Stimulated activated naive CD8-positive, alpha-beta T cell treated with anti-CD3 and anti-CD28 coated beads, Interleukin-15, amount 100 ng/mL, for 72 hours (primary cell): ENCODE measurements at regions not wholly inside any gene's neighbourhood (a gene's known extent, or its start where the extent isn't known, plus 50 kb on each side); places are given as distances from the start of the nearest gene placed in this dataset.

Experiments
- ATAC-seq: fragments of 150-1000 bp; cut with Tn5 transposase; 2 replicates; pipeline ENCODE4 v1.10.0; 2021; ENCODE audit warnings: mild to moderate bottlenecking, moderate library complexity
- DNase-seq, 2 donors: peaks; one replicate each; pipeline ENCODE4 v3.0.0; 2021 to 2022
- H3K27ac Mint-ChIP-seq, 2 donors: one replicate each; pipeline ENCODE4 v1.8.0; 2022; ENCODE audit warnings: mild to moderate bottlenecking in 2 of 2, mixed read lengths in 2 of 2, moderate library complexity in 2 of 2
- H3K27me3 Mint-ChIP-seq: one replicate; pipeline ENCODE4 v1.8.0; 2022; ENCODE audit warnings: mixed read lengths
- H3K4me1 Mint-ChIP-seq: one replicate; pipeline ENCODE4 v1.8.0; 2022; ENCODE audit warnings: mild to moderate bottlenecking, mixed read lengths
- H3K4me3 Mint-ChIP-seq, 2 donors: one replicate each; pipeline ENCODE4 v1.8.0; 2022; ENCODE audit warnings: mild to moderate bottlenecking in 2 of 2, mixed read lengths in 2 of 2, moderate library complexity in 1 of 2
- H3K9me3 Mint-ChIP-seq, 2 donors: one replicate each; pipeline ENCODE4 v1.8.0; 2022; ENCODE audit warnings: mixed read lengths in 2 of 2

DNA sequence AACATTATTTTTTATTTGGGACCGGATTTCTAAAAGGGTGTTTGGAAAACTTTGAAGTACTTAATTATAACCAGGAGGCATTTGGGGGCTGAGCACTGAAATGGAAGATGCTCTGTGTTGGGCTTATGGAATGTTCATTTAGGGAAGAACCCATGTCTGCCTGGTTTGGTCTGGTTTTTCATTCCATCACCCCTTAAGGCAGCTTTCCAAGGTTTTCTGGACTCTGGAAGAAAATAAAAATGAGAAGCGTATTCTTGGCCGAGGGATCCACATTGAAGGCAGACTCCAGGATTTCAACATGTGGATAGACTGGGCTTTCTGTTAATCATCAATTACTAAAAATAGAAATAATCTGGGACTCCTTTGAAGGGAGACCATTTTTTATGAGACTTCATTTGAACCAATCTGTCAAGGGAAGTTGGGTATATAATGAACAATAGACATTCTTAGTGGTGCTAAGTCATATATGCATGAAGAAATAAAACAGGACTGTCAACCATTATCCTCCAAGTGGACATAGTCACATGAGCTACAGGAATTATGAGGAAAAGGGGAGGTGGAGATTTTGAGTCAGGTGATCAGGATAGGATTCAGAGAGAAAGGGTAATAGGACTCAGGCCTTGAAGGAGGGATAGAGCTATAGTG is 270.5 kb upstream of the ADAMTS9 start:
- ATAC-seq (no peak), DNase-seq (no peak)
- no peaks in the 10 kb centered on the region for H3K4me1 Mint-ChIP-seq
- no peak overlapping the region for H3K4me3 Mint-ChIP-seq
- peaks cover 9 to 21% of the 10 kb centered on the region in 2 donors for H3K9me3 Mint-ChIP-seq
- no peaks in the 10 kb centered on the region for H3K27me3 Mint-ChIP-seq
- H3K27ac Mint-ChIP-seq = no peak overlapping the region

DNA sequence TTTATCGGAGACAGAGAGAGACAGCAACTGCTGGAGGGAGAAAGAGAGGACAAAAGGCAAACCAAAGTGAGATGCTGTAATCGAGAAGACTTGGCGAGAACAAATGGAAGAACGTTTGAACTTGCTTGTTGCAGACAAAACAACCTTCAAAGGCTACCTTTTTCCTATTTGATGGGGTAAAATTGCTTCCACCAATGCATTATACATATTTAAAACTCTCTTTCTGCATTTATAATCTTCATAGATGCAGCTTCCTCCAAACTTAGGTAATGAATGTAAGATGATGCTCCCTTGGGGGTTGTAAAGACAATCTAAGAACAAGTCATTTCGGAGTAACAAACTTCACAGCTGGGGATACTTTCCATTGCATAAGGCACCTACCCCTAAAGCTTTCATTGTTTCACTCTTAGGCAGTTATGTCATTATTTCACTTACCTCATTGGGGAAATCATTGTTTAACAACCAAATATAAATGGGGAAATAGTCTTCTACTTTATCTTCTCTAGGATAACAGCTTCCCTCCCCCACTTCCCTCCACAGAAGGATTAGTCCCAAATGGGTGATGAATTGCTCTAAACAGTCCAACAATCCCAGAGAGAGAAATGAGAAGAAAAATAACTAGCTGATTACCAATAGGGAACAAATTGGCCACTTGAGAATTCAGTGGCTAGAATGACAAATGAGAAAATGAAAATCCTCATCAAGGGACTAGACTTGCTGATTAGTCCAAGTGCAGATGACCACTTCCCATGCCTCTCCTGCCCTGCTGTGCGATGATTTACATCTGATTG is 269.8 kb upstream of the ADAMTS9 start:
- H3K27ac Mint-ChIP-seq = no peak overlapping the region
- ATAC-seq (no peak), DNase-seq (no peak)
- no peaks in the 10 kb centered on the region for H3K27me3 Mint-ChIP-seq
- H3K4me3 Mint-ChIP-seq = no peak overlapping the region
- peaks cover 9 to 15% of the 10 kb centered on the region in 2 donors for H3K9me3 Mint-ChIP-seq
- H3K4me1 Mint-ChIP-seq = no peaks in the 10 kb centered on the region

DNA sequence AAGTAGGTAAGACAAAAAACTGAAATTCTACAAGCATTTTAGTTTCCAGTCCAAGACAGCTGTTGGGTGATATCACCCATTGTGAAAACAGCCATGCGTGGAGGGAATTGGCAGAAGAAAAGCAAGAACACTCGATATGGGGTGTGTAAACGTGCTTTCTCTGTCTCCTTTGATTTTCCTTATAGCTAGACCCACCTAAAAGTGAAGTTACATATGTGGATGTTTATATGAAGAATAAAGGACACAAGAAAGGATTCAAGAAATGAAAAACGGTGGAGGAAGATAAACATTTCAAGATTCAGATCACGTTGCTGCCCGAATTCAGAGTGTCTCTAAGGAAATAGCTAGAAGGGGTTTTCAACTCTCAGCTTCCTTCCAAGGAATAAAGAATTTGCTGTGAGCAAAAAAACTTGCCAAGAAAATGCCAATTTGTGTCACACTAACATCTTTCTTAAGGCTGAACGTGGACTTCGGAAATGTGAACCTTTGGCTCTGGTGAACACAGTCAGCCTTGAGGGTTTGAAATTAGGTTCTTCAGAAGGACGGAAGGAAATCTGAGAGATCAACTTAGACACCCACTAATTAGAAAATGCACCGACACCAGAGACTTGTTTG is 269.0 kb upstream of the ADAMTS9 start:
- Mint-ChIP-seq H3K27me3 (no peaks in the 10 kb centered on the region), H3K27ac (no peak overlapping the region), H3K4me3 (no peak overlapping the region), H3K4me1 (no peaks in the 10 kb centered on the region), H3K9me3 (peaks cover 9 to 15% of the 10 kb centered on the region in 2 donors)
- ATAC-seq (no peak), DNase-seq (no peak)

DNA sequence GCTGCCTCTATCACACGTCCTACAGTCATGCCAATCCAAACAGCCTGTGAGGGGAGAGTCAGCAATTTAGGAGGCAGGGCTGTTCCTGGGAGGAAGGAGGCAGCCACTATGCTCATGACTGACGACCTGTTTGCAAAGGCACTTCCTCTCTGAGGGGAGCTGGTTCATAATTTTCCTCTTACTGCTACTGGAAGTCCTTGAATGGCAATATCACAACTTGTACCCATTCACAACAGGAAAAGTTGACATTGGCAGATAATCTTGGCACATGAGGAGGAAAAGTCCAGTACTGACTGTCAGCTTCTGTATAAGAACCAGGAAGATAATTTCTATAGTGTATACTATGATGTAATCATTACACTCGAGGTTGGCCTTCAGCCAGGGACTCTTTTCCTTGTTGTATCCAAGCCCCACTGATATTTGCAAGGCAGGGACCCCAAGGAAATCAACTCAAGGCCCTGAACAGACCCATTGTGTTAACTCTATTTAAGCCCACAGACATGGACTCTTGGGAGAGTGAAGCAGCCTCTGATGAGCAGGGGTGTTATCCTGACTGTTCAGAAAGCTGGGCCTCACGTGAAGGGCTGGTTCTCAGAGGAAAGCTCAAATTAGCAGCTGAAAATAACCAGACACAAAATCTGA is 267.3 kb upstream of the ADAMTS9 start:
- DNase-seq = no peak
- Mint-ChIP-seq H3K4me1 (no peaks in the 10 kb centered on the region), H3K4me3 (no peak overlapping the region), H3K9me3 (peaks cover 9 to 15% of the 10 kb centered on the region in 2 donors), H3K27ac (no peak overlapping the region), H3K27me3 (no peaks in the 10 kb centered on the region)
- no peak for ATAC-seq

DNA sequence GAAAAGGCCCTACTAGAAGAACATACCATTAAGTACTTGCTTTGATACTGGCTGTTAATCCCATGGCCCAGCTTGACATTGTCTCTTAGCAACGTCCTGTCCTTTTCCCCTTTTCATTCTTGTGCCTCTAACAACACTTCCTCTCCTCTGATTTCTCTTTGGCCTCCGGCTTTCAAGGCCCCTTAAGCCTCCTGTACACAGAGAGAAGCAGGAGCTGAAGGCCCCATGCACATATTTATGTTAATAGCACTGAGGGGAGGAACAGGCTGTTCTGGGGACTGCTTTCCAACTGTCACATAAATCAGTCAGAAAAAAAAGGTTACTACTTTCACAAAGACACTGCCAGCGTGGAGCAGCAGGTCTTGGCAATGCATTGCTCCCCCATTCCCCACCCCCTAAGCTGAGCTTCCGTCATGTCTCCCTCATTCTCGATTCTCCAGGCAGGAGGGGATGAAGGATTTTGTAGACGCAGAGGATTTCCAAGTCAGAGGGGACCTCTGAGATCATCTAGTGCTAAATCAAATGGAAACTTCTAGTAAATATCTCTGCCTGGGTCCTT is 257.4 kb upstream of the ADAMTS9 start:
- no peak for DNase-seq
- Mint-ChIP-seq H3K9me3 (peaks cover 9 to 15% of the 10 kb centered on the region in 2 donors), H3K27me3 (no peaks in the 10 kb centered on the region), H3K4me3 (no peak overlapping the region), H3K4me1 (no peaks in the 10 kb centered on the region), H3K27ac (no peak overlapping the region)
- no peak for ATAC-seq

DNA sequence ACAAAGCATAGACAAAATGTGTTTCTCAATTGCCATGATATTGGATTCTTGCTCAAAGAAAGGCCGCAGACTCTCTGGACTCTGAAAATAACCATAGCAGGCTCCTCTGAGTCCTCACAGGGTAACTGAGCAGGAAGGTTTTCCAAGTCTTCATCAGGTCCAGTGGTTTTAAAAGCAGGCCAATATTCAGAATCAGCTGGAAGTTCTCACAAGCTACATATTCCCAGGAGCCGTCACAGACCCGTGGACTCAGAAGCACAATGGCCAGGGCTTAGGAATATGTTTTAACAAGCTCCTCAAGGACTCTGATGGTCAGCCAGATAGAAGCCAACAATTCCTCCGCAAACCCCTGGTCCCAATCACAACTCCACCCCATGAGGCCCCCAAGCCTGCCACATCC is 256.1 kb upstream of the ADAMTS9 start:
- H3K27ac Mint-ChIP-seq = no peak overlapping the region
- no peaks in the 10 kb centered on the region for H3K27me3 Mint-ChIP-seq
- no peak overlapping the region for H3K4me3 Mint-ChIP-seq
- no peaks in the 10 kb centered on the region for H3K4me1 Mint-ChIP-seq
- H3K9me3 Mint-ChIP-seq = peaks cover 15 to 18% of the 10 kb centered on the region in 2 donors
- no peak for DNase-seq
- no peak for ATAC-seq

DNA sequence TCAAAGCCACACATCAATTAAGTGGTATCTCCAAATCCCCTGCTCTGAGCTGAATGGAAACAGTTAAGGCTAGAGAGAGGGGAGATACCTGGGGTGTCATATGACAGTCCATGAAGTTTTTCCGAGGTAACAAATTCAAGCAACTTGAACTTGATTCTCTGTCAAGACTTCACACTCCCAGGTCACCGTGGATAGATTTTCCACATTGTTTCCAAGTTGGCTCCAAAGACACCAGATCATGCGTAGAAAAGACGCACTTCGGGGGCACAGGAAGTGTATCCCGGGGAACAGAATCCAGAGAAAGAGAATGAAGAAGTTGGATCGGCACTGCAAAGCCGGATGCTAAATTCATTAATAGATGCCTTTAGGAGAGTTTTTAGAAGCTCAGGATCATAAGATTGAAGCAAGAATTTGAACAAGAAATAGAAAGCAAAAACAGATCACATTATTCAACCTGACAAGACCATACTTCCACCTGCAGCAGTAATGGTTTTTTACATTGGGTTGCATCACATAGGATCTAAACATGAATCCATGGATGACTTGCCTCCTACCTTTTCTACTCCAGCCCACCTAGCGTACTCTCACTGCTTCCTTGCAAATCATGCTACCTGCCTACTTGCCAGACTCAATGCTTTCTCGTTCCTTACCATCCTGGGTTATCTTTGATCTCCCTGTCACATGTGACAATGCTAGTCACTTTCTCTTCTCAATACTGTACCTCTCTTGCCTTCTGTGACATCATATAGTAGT is 253.0 kb upstream of the ADAMTS9 start:
- Mint-ChIP-seq H3K27me3 (no peaks in the 10 kb centered on the region), H3K27ac (no peak overlapping the region), H3K4me3 (no peak overlapping the region), H3K4me1 (no peaks in the 10 kb centered on the region), H3K9me3 (peaks cover 15 to 18% of the 10 kb centered on the region in 2 donors)
- ATAC-seq (no peak), DNase-seq (no peak)

DNA sequence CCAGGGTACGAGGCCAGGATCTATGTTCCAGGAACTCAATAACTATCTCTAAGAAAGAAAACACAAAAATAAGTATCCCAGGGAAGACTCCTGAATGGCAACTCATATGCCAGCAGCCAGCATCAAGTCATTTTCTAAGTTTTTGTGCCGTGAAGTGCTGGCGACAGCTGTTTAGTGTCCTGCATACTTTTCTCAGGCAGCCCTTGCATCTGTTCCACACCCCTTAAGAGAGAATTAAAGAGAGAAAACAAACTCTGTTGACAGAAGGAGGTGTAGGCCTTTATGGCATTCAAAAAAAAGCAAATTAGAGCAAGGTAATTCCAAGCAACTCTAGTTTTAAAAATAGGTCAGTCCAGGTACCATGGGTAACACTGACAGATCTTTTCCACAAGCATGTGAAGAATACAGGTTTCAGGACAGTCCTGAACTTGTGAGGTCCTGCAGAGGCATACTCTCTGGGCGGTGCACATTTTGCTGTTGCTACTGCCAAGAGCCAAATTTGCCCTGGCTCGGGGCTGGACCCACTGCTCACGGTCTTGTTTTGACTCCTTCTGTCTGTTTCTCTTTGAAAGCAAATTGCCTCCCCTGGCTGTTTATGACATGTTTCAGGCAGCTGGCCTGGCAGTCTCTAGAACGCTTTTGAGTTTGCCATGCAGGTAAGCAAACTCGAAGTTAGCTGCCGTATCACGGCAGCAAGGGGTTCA is 252.1 kb upstream of the ADAMTS9 start:
- peaks cover 15 to 18% of the 10 kb centered on the region in 2 donors for H3K9me3 Mint-ChIP-seq
- DNase-seq = no peak
- no peaks in the 10 kb centered on the region for H3K27me3 Mint-ChIP-seq
- H3K4me1 Mint-ChIP-seq = no peaks in the 10 kb centered on the region
- no peak overlapping the region for H3K27ac Mint-ChIP-seq
- no peak for ATAC-seq
- H3K4me3 Mint-ChIP-seq = no peak overlapping the region

DNA sequence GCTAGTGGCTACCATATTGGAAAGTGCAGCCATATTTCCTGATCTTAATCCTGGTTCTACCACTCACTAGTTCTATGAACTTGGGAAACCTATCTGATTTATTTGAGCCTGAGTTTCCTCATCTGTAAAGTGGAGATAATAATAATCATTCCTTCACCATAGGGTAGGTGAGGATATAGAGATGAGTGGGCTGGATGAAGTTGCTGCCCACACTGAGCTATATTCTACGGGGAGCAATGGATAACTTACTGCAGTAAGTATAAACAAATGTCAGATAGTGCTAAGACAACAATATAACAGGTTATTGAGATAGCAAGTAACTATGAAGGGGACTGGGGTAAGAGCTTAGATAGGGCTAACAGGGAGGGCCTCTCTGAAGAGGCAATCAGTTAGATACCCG is 251.5 kb upstream of the ADAMTS9 start:
- peaks cover 15 to 21% of the 10 kb centered on the region in 2 donors for H3K9me3 Mint-ChIP-seq
- DNase-seq (no peak), ATAC-seq (no peak)
- no peaks in the 10 kb centered on the region for H3K27me3 Mint-ChIP-seq
- no peak overlapping the region for H3K4me3 Mint-ChIP-seq
- no peaks in the 10 kb centered on the region for H3K4me1 Mint-ChIP-seq
- no peak overlapping the region for H3K27ac Mint-ChIP-seq

DNA sequence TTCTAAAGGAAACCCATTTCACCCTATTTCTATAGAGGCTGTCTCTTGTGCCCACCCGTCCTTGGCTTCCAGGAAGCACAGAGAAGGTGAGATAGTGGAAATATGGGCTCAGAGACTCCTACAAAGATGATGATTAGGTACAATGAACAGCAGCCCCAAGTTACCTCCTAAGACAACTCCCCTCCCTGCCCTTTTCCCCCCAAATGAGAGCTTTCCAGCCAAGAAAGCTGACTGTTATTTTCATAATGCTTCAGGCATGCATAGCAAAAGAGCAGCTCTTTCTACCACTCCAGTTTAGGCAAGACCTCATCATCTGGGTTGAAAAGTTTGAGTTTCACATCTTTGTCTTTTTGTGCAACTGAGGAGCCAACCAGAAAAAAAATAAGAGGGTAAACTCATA is 248.8 kb upstream of the ADAMTS9 start:
- ATAC-seq = no peak
- DNase-seq = no peak
- Mint-ChIP-seq H3K27me3 (no peaks in the 10 kb centered on the region), H3K27ac (no peak overlapping the region), H3K4me1 (no peaks in the 10 kb centered on the region), H3K9me3 (peaks cover 25 to 32% of the 10 kb centered on the region in 2 donors), H3K4me3 (no peak overlapping the region)

DNA sequence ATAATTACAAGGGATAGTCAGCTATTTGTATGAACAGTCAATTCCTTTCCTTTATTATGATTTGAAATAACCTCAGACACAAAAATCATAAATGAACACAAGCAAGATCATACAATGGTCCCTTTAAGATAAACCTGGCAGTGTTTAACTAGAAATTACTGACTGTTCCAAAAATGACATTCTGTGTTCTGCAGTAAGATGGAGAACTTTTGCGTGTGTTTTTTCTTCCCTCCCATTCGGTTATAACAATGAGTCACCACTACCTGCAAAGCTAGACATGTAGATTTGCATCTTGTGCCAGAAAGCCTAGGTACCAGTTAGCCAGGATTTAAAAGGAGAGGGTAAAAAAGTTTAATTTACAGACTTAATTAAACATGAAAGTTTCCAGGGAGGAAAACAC is 248.2 kb upstream of the ADAMTS9 start:
- H3K27me3 Mint-ChIP-seq = no peaks in the 10 kb centered on the region
- ATAC-seq = no peak
- H3K27ac Mint-ChIP-seq = no peak overlapping the region
- peaks cover 21 to 28% of the 10 kb centered on the region in 2 donors for H3K9me3 Mint-ChIP-seq
- H3K4me3 Mint-ChIP-seq = no peak overlapping the region
- H3K4me1 Mint-ChIP-seq = no peaks in the 10 kb centered on the region
- no peak for DNase-seq

DNA sequence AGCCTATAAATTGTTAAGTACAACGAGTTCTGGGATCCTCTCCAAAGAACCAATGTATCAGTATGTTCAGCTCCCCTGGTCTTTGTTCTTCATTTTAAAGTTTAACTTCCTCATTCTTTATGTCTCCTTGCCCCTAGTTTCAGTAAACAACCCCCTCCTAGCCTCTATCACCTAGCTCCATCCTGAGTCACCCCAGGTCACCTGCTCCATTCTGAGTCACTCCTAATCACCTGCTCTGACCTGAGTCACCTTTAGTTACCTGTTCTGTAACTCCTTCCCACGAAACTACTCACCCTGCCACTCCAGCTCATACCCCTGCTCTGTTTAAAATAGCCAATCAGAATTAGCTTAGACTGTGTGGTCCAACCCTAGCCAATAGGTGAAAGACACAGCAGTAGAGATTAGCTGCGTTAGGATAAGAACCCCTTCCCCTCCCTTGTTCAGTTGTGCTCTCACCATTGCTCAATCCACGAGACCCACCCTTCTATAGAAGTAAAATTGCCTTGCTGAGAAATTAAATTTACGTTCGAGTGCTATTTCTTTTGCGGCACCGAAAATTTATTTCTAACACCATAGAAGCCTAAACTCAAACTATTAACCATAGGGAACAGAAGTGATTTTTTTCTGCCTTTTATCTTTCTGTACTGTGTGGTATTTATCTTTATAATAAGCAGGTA is 245.0 kb upstream of the ADAMTS9 start:
- no peak for ATAC-seq
- Mint-ChIP-seq H3K4me3 (no peak overlapping the region), H3K27me3 (no peaks in the 10 kb centered on the region), H3K4me1 (no peaks in the 10 kb centered on the region), H3K27ac (no peak overlapping the region), H3K9me3 (peaks cover 14 to 17% of the 10 kb centered on the region in 2 donors)
- no peak for DNase-seq

DNA sequence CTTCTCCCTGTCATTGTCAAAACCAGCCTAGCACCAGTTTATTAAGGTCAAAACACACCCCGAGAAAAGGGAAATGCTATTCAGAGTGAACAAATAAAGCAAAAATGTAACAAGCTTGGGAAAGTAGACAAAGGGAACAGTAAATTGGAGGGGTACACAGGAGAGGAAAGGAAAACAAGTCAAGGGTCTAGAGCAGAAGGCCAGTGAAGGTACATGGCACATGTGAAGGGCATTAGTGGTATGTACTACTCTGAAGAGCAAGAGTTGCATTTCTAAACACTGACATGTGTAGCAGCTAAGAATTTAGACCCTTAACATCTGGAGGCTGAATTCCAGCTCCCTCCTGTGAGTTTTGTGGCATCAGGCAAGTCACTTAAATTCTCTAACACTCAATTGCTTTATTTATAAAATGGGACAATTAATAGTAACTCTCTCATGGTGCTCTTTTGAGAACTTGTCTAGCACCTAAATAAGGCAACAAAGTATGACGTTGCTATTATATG is 244.3 kb upstream of the ADAMTS9 start:
- H3K27me3 Mint-ChIP-seq = no peaks in the 10 kb centered on the region
- no peaks in the 10 kb centered on the region for H3K4me1 Mint-ChIP-seq
- ATAC-seq (no peak), DNase-seq (no peak)
- no peak overlapping the region for H3K27ac Mint-ChIP-seq
- H3K9me3 Mint-ChIP-seq = peaks cover 14 to 17% of the 10 kb centered on the region in 2 donors
- no peak overlapping the region for H3K4me3 Mint-ChIP-seq

DNA sequence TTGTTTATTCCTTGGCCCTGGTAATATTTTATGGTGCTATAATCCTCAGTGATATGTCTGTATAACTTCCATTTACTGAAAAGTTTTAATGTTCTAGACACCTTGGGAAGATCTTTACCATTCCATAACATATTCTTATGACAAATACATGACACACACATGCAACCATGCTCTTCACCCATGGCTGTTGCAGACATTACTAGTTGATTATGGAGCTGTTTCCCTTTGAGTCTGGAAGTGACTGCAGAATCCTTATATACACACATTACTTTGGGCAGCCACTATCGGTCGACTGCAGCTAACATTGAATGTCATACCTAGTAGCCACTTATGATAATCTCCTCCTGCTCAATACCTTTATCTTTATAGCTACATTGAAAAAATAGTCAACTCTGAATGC is 243.1 kb upstream of the ADAMTS9 start:
- Mint-ChIP-seq H3K4me1 (no peaks in the 10 kb centered on the region), H3K9me3 (peaks cover 14 to 17% of the 10 kb centered on the region in 2 donors), H3K27me3 (no peaks in the 10 kb centered on the region), H3K27ac (no peak overlapping the region), H3K4me3 (no peak overlapping the region)
- no peak for ATAC-seq
- no peak for DNase-seq
